ELR (cell line): ENCODE measurements at regions not wholly inside any gene's neighbourhood (a gene's known extent, or its start where the extent isn't known, plus 50 kb on each side); places are given as distances from the start of the nearest gene placed in this dataset.

Experiments used
- DNase-seq: peaks from one replicate; pipeline ENCODE4 v3.0.0-alpha.2; 2015; ENCODE audit warnings: low read depth

DNA sequence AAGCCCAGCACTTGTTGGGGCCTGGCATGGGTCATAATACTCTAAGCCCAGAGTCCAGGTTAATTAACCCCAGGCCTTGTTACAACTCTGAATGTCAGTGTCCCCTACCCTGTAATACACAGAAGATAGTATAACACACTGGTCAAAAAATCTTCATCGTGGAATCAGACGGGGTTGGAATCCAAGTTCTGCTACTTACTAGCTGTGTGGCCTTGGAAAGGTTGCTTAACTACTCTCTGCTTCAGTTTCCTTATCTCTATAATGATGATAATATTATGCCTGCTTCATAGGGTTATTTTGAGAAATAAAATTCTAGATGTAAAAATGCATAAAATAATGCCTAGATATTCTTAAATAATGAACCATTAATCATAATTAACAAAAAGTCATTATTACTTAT lies 77.8 kb upstream of the CTTNBP2NL start:
- DNase-seq: no peak

DNA sequence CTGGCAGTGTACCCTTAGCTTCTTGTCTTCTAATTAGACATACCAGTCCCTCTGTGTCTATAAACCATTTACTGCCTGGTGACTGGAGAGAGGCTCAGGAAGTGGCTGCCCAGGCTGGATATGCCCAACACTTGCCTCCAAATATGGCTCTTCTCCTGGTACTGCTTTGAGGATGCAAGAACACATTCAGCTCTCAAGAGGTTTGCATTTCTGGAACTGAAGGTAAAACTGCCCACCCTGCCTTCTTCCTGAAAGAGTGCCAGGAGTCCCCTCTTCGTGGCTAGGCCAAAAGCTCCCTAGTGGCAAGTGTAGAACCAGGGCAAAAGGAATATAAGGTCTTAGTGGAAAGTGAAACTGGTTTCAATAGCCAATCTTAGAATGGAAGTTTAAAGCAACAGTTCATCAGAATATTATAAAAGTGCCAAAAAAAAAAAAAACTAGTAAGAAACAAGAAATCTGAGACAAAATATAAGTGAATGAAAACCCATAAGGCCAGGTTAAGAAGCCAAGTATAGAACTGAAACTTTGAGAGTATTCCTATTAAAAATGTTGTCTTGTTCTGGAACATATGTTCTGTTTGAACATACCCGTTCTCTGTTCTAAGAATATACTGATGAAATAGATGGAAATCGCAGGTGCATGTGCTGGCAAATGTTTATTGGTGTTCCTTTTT lies 77.2 kb upstream of the CTTNBP2NL start:
- no peak for DNase-seq

DNA sequence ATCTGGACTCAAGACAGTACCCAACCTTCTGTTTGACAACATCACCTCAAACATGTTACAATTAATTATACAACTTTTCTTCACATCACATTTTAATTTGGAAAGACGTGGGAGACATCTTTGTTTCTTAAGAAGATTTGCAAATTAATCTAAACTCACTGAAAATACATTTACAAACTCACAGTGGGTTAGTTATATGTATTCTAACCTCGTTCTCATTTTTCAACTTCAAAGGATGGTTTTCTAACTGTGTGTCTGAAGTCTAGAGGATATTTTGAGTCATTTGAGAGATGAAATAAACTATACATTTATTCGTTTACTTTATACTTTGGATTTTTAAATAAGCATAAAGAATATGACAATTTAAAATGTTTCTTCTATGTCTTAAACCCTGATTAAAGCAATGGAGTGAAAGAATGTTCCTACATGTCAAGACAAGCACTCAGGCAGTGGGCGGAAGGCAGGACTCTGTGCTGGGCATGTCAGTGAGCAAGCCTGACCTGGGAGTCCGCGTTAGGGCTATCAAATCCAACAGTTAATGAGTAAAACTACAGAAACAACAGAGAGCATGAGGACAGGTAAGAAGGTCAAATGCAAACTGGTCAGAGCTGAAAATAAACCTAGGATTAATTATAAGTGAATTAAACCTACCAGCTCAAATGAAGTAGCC lies 76.5 kb upstream of the CTTNBP2NL start:
- no peak for DNase-seq

DNA sequence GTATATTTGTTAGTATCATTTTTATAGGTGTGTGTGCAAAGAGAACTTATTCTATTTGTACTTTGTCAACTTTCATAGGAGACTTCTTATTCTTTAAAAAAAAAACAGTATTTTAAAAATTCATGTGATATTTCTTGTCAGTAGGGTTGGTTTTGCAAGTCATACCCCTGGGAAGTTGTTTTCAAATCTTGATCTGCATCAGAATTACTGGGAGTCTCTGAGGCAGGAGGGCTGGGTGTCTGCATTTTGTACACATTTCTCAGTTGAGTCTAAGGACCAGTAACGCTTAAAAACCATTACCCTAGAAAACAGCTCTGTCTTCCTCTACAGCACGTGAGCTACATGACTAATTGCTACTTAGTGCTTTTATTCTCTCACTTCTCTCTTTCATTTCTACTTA lies 76.0 kb upstream of the CTTNBP2NL start:
- no peak for DNase-seq

DNA sequence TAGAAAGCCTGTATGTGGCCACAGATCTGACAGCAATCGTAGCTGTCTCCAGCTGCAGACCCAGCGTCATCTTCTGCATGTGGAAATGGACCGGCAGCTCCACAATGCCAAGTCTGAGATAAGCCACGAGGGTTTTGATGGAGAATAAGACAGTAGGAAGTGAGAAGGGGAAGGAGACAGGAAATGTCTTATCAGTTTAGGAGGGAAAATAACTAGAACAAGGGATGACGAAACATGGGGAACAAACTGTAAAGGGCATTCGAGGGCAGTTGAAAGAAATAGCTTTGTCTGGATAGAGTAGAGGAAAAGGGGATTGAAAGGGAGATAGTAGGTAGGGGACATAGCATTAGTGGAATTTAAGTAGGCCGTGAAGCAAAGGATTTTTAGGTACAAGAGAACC lies 74.0 kb upstream of the CTTNBP2NL start:
- no peak for DNase-seq

DNA sequence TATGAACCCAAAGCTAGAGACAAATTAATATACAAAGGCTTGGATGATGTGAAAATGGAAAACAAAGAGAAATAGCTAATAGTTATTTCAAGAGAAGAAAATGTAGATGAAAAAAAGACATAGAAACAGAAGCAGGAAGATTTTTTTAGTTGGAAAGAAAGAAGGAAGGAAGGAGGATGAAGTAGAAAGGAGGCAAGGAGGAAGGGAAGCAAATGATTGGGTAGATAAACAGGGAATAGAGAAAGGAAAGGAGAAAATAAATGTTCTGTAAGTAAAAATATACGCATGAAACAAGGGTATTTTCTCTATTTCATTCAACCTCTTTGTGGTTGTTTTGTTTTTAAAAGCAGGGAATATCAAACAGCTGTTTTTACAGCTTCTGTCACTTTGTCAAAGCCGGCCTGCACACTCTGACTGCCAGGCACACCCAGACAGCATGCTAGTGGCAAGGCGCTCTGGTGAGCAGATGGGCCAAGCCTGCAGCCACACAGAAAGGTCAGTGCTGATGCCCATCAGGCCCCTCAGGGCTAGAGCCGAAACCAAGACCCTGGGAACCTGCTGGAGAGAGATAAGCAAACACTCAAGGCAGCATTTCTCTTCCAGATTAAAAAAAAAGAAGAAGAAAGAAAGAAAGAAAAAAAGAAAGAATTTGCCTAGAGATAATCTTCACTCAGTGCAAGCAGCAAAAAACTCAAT lies 72.9 kb upstream of the CTTNBP2NL start:
- DNase-seq: no peak

DNA sequence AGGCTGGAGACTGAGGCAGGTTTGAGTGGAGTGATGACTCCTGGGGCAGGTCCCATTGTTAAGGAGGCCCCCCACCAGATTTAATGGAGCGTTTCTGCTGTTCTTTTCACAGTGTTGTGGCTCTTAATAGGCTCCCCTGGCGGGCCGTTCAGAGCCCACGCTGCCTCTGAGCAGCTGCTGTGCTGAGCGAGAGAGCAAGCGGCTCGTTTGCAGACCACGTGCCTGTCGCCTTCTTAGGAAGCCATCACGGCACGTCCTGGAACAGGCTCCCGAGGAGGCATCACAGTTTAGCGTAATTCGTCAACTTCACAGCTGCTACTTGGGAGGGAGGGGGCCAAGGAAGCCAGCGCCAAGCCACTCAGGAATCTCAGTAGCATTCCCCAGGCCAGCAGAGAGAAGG lies 70.5 kb upstream of the CTTNBP2NL start:
- DNase-seq: no peak

DNA sequence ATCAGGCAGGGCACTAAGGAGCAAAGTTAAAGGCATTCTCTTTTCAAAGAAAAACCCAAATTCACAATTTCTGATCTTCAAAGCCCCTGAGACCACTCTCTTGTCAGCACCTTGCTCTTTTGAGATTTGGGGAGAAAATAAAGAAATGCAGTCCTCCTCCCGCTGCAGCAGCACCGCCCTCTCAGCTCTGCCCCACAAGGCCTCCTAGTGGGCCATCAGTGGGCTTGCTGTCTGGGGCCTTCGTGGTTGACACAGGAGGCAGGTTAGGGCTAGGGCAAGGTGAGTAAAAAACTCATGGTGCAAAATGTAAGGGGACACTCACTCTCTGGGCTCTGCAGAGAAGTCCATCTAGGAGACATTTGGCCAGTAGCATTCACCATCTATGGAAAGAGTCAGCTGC lies 67.4 kb upstream of the CTTNBP2NL start:
- DNase-seq: no peak

DNA sequence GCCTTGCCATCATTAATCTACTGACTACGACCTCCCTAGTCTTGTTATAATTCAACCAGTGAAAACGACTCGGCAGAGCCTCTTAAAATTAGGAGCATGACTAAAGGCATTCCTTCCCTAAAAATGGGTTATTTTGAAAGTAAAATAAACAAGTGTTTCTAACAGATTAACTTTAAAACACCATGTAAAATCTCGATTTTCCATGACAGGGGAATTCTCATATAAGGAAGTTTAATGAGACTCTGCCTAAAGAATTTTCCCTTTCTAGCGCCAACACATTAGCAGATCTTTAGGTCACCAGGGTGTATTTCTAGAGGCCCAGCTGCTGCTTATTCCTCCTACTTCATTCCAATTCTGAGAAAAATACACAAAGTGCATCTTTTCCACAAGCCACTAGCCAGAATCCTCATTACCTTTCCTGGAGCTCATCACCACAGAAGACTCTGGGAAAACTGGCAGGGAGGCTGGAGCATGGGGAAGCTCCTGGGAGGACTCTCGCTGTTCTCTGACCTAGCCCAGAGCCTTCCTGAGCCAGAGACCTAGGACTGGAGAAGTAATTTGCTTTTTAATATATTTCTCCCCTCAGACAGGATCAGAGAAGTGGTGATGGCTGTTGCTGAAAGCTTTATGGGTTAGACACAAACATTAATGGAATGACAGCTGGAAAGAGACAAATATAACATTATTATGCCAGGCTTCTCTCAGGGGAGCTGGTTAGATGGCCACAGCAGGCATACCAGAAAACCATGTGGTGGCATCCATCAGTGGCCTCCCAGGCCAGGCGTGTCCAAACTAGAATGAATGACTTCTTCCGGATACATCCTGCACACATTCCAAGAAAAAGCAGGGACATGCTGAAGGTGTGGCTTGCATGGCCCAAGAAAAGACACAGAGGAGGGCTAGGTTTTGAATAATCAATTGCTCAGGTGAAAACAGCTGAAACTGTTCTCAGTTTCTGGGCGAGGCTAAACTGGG lies 63.6 kb upstream of the CTTNBP2NL start:
- DNase-seq: no peak

DNA sequence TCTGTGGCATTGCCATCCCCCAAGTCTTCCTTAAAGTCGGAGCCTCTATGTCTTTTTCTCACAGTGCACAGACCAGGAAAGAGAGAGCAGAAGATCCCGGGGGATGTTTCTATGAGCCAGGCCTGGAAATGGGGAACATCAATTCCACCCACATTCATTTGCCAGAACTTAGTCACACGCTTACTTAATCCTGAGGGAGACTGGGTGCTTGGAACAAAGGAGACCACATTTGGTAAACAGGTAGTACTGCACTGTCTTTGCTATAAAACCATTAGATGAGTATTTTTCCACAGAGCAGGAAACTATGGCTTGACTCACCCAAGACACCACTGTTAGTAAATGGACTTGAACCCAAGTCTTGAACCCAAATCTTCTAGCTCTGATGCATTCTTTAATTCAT lies 60.7 kb upstream of the CTTNBP2NL start:
- DNase-seq: peak; percentile 27

DNA sequence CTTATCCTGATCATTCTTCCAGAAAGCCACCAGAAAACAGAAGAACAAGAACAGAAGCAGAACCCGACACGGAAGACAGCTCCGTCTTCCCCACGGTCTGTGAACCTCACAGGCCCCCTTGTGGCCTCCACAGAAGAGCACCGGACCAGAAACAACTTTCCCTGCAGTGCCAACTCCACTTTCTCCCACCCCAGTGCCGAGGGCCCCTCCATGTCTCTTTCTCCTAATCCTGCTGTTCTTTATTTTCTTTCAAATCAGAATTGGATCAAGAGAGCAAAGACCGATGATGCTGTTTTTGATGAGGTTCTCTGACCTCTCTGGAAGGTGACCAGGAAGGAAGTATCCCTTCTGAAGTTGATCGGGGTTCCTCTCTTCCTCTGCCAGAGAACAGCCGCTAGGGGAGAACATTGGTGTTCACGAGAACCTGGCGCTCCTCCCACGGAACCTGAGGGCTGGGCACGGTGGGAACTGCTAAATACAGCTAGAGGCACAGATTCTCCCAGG lies 58.9 kb upstream of the CTTNBP2NL start:
- DNase-seq: peak; percentile 54

DNA sequence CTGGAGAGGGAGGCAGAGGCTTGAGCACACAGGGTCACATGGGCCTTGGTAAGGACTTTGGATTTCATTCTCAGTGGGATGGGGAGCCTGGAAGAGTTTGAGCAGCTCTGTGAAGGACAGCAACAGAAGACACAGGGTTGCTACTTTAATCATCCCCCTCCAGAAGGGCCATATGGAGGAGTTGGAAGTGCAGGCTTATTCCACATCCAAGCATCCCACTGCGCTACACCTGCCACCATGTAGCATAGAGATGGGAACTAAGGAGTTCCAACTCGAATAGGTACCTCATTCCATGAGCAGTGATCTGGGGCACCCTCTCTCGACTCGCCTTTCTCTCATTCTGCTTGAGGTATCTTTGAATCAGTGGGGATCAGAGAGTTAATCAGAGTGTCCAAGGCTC lies 54.0 kb upstream of the CTTNBP2NL start:
- no peak for DNase-seq

DNA sequence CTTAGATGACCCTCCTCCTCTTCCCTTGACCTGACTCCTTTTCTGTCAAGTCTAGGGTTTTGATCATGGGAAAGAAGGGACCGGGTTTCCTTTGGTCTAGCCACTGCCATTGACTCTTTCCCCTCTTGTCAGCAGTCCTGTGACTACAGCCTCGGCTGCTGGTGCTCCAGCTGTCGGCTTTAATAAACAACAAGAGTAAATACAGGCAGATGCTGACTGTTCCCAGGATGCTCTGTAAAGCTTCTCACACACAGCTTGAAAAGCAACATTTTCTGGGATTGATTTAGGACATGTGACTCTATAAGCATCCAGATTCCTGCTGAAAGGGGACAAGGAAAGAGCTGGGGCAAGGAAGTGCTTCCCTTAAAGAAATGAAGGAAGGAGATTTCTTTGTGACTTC lies 53.5 kb upstream of the CTTNBP2NL start:
- DNase-seq: no peak

DNA sequence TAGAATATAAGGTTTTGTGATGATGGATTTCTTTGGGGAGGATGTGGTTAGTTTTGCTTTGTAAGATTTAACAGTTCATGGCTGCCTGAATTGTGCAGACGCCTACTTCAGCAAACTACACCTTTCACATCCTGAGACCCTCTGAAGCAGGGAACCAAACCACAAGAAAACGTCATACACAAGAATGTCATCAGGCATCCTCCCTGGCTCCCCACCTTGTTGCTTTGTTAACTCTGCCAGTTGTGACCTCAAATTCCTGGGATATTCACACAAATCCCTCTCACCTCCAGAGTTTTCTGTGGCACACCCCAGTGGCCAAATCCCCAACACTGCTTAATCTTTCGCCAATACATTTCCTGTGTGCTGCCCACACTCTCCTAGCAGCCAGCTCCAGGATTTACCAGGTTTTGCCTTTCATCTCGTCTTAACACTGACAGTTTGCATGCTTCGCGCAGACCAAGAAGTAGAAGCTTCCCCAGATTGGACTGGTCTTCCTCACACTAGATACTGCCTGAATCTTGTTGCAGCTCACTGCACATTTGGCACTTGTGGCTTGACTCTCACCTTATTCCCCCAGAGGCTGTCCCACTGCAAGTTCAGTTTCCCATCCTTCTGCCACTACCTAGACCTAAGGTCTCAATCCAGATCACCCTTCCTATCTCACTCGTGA lies 51.1 kb upstream of the CTTNBP2NL start:
- no peak for DNase-seq
